Adrenal gland (tissue), 9 donors: ENCODE measurements at regions not wholly inside any gene's neighbourhood (a gene's known extent, or its start where the extent isn't known, plus 50 kb on each side); places are given as distances from the start of the nearest gene placed in this dataset.
"Not testable (repeated sequence)": the region's sequence is repeated elsewhere in the genome, so short reads cannot be mapped to it uniquely, and the experiment has no call there.

ENCODE experiments used
- DNase-seq, 7 donors: peaks; one replicate each; pipeline ENCODE4 v3.0.0-alpha.2; 2019 to 2020
- H3K27ac ChIP-seq, 5 donors: fragments of 200-600 bp; sonication (generic) in 4 of 5; 1 replicate in 3 of 5; 2 replicates in 2 of 5; pipeline versions ENCODE4 v1.5.1 to v1.8.0; 2016 to 2020; ENCODE audit warnings: mild to moderate bottlenecking in 1 of 5
- H3K27me3 ChIP-seq: fragments of 200-600 bp; 2 replicates; pipeline ENCODE4 v1.8.0; 2021
- H3K36me3 ChIP-seq, 2 donors: fragments of 200-600 bp; replicated peaks in 1 of 2; 1 replicate in 1 of 2; 2 replicates in 1 of 2; pipeline versions ENCODE4 v1.5.1 to v1.8.0; 2018 to 2022
- H3K4me1 ChIP-seq, 2 donors: fragments of 200-600 bp; replicated peaks in 1 of 2; 1 replicate in 1 of 2; 2 replicates in 1 of 2; pipeline versions ENCODE4 v1.5.1 to v1.8.0; 2018 to 2021
- H3K4me3 ChIP-seq, 4 donors: fragments of 200-600 bp; sonication (generic) in 3 of 4; one replicate each; pipeline ENCODE4 v1.5.1; 2016 to 2018
- H3K9me3 ChIP-seq, 3 donors: fragments of 200-600 bp; sonication (generic) in 1 of 3; replicated peaks in 1 of 3; 1 replicate in 2 of 3; 2 replicates in 1 of 3; pipeline versions ENCODE4 v1.5.1 to v1.8.0; 2016 to 2021
- CTCF ChIP-seq, 6 experiments: fragments of 450-650 bp in 4 of 6; fragments of 200-600 bp in 2 of 6; sonication (generic) in 1 of 6; IDR thresholded peaks; 1 replicate in 5 of 6; 2 replicates in 1 of 6; pipeline versions ENCODE4 v1.5.1 to v1.8.0; 2016 to 2021; ENCODE audit warnings: antibody characterized with exemption in 6 of 6, mild to moderate bottlenecking in 2 of 6, moderate library complexity in 1 of 6
- POLR2A ChIP-seq, 2 donors: fragments of 450-650 bp; IDR thresholded peaks; one replicate each; pipeline ENCODE4 v1.6.1; 2017; ENCODE audit warnings: antibody characterized with exemption in 2 of 2, mild to moderate bottlenecking in 2 of 2, moderate library complexity in 1 of 2
- WGBS, 4 donors: extraction: QIAGEN DNeasy Blood & Tissue Kit in 2 of 4; methylation state at CpG; one replicate each; pipeline versions ENCODE4 v1.1.5 to v1.1.7; 2013 to 2017; 5-methylcytosine and 5-hydroxymethylcytosine counted together
- intact Hi-C, 2 donors: fragments of 100-400 bp; cut with DNase I; formaldehyde crosslinking; loops; one replicate each; pipeline versions ENCODE4 v1.14.1 to v1.15.0; 2022 to 2023
- donor health status: healthy with polysubstance abuse.
- donor health status: Bipolar disorder and iron deficiency.
- donor health status: DM: yes; HTN: yes; CAD: no.
- donor health status: DM: no; HTN: no; CAD: no.
- donor health status: DM: no; HTN: no; CAD: no.

- no peak for TF ChIP-seq CTCF (IDR thresholded peaks at IDR 0.05)
- H3K27ac ChIP-seq, result no peak overlapping the region
- H3K9me3 ChIP-seq, result no peaks in the 10 kb centered on the region
- no peak for DNase-seq
- intact Hi-C loops, result no loop called here
- H3K4me1 ChIP-seq, result no peaks in the 10 kb centered on the region
- WGBS, 4 donors, result 71 to 85% (median 78%) methylated on average over 2 of the region's 2 CpGs
- no peak overlapping the region for H3K4me3 ChIP-seq
- no peaks in the 10 kb centered on the region for H3K27me3 ChIP-seq
- no peaks in the 10 kb centered on the region for H3K36me3 ChIP-seq
Measured at GRCh38 chr11:14585438-14585837, 58.2 kb upstream of the PDE3B start.

- H3K27ac ChIP-seq, result no peak overlapping the region
- H3K4me1 ChIP-seq, result no peaks in the 10 kb centered on the region
- no peaks in the 10 kb centered on the region for H3K36me3 ChIP-seq
- TF ChIP-seq CTCF (IDR thresholded peaks at IDR 0.05) (no peak), POLR2A (IDR thresholded peaks at IDR 0.05) (no peak)
- no peaks in the 10 kb centered on the region for H3K9me3 ChIP-seq
- WGBS, 4 donors, result 48 to 61% (median 56%) methylated on average over 2 of the region's 2 CpGs
- DNase-seq, result no peak
- H3K4me3 ChIP-seq, result no peak overlapping the region
- intact Hi-C loops, result no loop called here
- H3K27me3 ChIP-seq, result no peaks in the 10 kb centered on the region
Measured at GRCh38 chr11:14587258-14587657, 56.3 kb upstream of the PDE3B start.

DNA sequence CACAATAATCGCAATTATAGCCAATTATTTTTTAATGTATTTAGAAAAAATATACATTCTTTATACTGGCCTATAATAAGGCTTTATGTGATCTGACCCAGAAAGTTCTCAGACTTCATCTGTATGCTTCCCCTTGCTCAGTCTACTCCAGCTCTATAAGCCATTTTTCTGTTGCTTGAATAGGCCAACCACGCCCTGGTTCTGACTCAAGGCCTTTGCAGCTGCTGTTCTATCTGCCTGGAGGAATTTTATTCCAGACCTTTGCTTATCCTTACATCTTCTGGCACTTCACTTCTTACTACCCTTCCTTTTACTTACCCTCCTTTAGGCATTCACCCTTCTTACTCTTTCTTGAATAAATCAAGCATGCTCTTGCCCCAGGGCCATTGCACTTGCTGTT, 54.9 kb upstream of the PDE3B start:
- Histone ChIP-seq H3K4me3 (no peak overlapping the region), H3K4me1 (no peaks in the 10 kb centered on the region), H3K36me3 (no peaks in the 10 kb centered on the region), H3K27me3 (no peaks in the 10 kb centered on the region), H3K27ac (no peak overlapping the region), H3K9me3 (no peaks in the 10 kb centered on the region)
- WGBS, 4 donors, result 85 to 94% (median 88%) methylated on average over 2 of the region's 2 CpGs
- intact Hi-C loops, result no loop called here
- TF ChIP-seq CTCF (IDR thresholded peaks at IDR 0.05) (no peak), POLR2A (IDR thresholded peaks at IDR 0.05) (no peak)
- DNase-seq, result no peak

DNA sequence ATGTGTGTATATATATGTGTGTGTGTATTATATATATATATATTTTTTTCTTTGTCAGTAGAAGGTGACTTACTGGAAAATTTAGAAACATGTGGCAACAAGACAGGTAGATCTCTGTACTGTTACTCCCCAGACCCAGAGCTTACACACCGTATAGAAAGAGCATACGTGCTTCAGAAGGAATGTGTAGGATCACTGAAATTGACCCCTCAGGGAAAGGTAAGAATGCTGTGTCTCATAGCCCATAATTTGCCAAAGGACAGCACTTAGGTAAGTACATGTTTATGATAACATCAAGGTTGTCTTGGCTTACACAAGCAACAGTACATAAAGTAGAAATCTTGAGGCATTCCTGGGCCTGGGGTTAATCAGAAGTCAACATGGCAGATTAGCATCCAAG, 54.2 kb upstream of the PDE3B start:
- TF ChIP-seq POLR2A (IDR thresholded peaks at IDR 0.05), result no peak
- no peak for TF ChIP-seq CTCF (IDR thresholded peaks at IDR 0.05)
- H3K4me1 ChIP-seq, result no peaks in the 10 kb centered on the region
- H3K27ac ChIP-seq, result no peak overlapping the region
- WGBS, 4 donors, result 77 to 80% (median 77%) methylated on average over 2 of the region's 2 CpGs
- no peaks in the 10 kb centered on the region for H3K9me3 ChIP-seq
- intact Hi-C loops, result no loop called here
- no peak overlapping the region for H3K4me3 ChIP-seq
- H3K36me3 ChIP-seq, result no peaks in the 10 kb centered on the region
- H3K27me3 ChIP-seq, result no peaks in the 10 kb centered on the region
- no peak for DNase-seq

GRCh38 chr11:14591046-14591445, 52.6 kb upstream of the PDE3B start:
- DNase-seq, H3K9me3 ChIP-seq, H3K27me3 ChIP-seq, H3K4me3 ChIP-seq, H3K27ac ChIP-seq, intact Hi-C loops, H3K4me1 ChIP-seq, H3K36me3 ChIP-seq: not testable (repeated sequence)
- WGBS, 4 donors, result 94 to 100% (median 97%) methylated on average over 4 to 19 of the region's 19 CpGs; no CpG with 5 or more reads in 1 of the 4 donors
